ENCODE measurements at regions not wholly inside any gene's neighbourhood (a gene's known extent, or its start where the extent isn't known, plus 50 kb on each side); places are given as distances from the start of the nearest gene placed in this dataset.

- H3K9ac ChIP-seq (replicated peaks in 1 of 4; ENCODE audit: extremely low read depth in 1 of 4, low read depth in 3 of 4, low read length in 3 of 4): no peak overlapping the region
- no peak overlapping the region for H4K91ac ChIP-seq (replicated peaks; ENCODE audit: insufficient read length, low read length)
- FAIRE-seq (no peak), DNase-seq (ENCODE audit: low read depth in 1 of 2, low spot score in 2 of 2) (no peak)
- H3K4me1 ChIP-seq (replicated peaks in 1 of 4; ENCODE audit: control insufficient read depth in 3 of 4, insufficient read depth in 4 of 4, low read length in 3 of 4): no peaks in the 10 kb centered on the region
- TF ChIP-seq ASH2L (IDR thresholded peaks at IDR 0.05; ENCODE audit: low read length) (no peak), GABPA (IDR thresholded peaks at IDR 0.05; ENCODE audit: borderline replicate concordance, insufficient read depth, low read length) (no peak), SIX5 (IDR thresholded peaks at IDR 0.05; ENCODE audit: low read depth, low read length) (no peak), BCL11A (IDR thresholded peaks at IDR 0.05; ENCODE audit: low read depth in 2 of 2, low read length in 2 of 2) (no peak), SP1 (IDR thresholded peaks at IDR 0.05; ENCODE audit: low read depth, low read length) (no peak), SP4 (IDR thresholded peaks at IDR 0.05; ENCODE audit: low read length) (no peak), CBX5 (IDR thresholded peaks at IDR 0.05; ENCODE audit: low read depth, low read length) (no peak), JUND (IDR thresholded peaks at IDR 0.05; ENCODE audit: low read length) (no peak), MAFK (IDR thresholded peaks at IDR 0.05; ENCODE audit: low read depth, low read length) (no peak), BRCA1 (IDR thresholded peaks at IDR 0.05; ENCODE audit: low read depth, low read length) (no peak), KDM5A (IDR thresholded peaks at IDR 0.05; ENCODE audit: low read length) (no peak), SIRT6 (IDR thresholded peaks at IDR 0.05; ENCODE audit: low read length) (no peak), RBBP5 (IDR thresholded peaks at IDR 0.05; ENCODE audit: borderline replicate concordance, low read depth, low read length) (no peak), TEAD4 (IDR thresholded peaks at IDR 0.05; ENCODE audit: low read depth, low read length) (no peak)
- TF ChIP-seq, protein P1, sequence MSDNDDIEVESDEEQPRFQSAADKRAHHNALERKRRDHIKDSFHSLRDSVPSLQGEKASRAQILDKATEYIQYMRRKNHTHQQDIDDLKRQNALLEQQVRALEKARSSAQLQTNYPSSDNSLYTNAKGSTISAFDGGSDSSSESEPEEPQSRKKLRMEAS (IDR thresholded peaks at IDR 0.05): no peak
- TF ChIP-seq, protein P2, sequence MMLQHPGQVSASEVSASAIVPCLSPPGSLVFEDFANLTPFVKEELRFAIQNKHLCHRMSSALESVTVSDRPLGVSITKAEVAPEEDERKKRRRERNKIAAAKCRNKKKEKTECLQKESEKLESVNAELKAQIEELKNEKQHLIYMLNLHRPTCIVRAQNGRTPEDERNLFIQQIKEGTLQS (IDR thresholded peaks at IDR 0.05; ENCODE audit: insufficient read depth, low read depth, low read length): no peak
- H3K27ac ChIP-seq (ENCODE audit: low read depth, low read length): no peak overlapping the region
- H2AFZ ChIP-seq (ENCODE audit: low read length): no peak overlapping the region
- H2BK20ac ChIP-seq (ENCODE audit: low read length): no peak overlapping the region
- no peak overlapping the region for H2BK120ac ChIP-seq (replicated peaks; ENCODE audit: low read depth, low read length)
- ChIA-PET POLR2A (ENCODE audit: partially characterized antibody) (no interaction called here), CTCF (ENCODE audit: partially characterized antibody) (interaction anchor here (0.6 to 0.8 kb wide), 2 partner anchors 108 to 151 kb away, joined by 3 to 4 read pairs; no protein-coding TSS in a partner anchor)
- H3K79me2 ChIP-seq (ENCODE audit: control insufficient read depth in 1 of 2, insufficient read depth in 2 of 2, low read length in 2 of 2): no peaks in the 10 kb centered on the region
- no peak overlapping the region for H4K5ac ChIP-seq (ENCODE audit: insufficient read length, low read depth, low read length)
- H3K36me3 ChIP-seq (ENCODE audit: control insufficient read depth in 2 of 4, insufficient read depth in 4 of 4, low read length in 3 of 4): no peaks in the 10 kb centered on the region
- H3K4me2 ChIP-seq (ENCODE audit: insufficient read depth in 1 of 2, low read depth in 2 of 2, low read length in 2 of 2): no peak overlapping the region
- no peak overlapping the region for H3K4me3 ChIP-seq (ENCODE audit: extremely low read depth in 1 of 4, insufficient read depth in 2 of 4, low read depth in 3 of 4, low read length in 4 of 4)
- H3K56ac ChIP-seq (replicated peaks; ENCODE audit: insufficient read length, low read depth, low read length): no peak overlapping the region
- no peak overlapping the region for H2BK15ac ChIP-seq (ENCODE audit: low read length)
- no peak overlapping the region for H3K4ac ChIP-seq (replicated peaks; ENCODE audit: insufficient read length, low read depth, low read length)
- no peaks in the 10 kb centered on the region for H3K79me1 ChIP-seq (ENCODE audit: low read depth, low read length)
- H2BK5ac ChIP-seq (ENCODE audit: low read depth, low read length): no peak overlapping the region
- no peaks in the 10 kb centered on the region for H4K20me1 ChIP-seq (replicated peaks in 1 of 2; ENCODE audit: control insufficient read depth in 1 of 2, insufficient read depth in 2 of 2, low read length in 2 of 2)
- no peak overlapping the region for H3K18ac ChIP-seq (ENCODE audit: extremely low read depth, low read length)
- 89% methylated on average over 5 of the region's 5 CpGs; no CpG with 5 or more reads in 1 of the 2 experiments for WGBS, 2 experiments (ENCODE audit: extremely low coverage in 1 of 2, insufficient coverage in 1 of 2, insufficient read length in 1 of 2, insufficient replicate concordance in 2 of 2, low coverage in 1 of 2, low lambda C conversion rate in 2 of 2, missing lambda C conversion rate in 1 of 2)
- H4K8ac ChIP-seq (ENCODE audit: extremely low read depth, insufficient read depth, low read length): no peak overlapping the region
- no peak overlapping the region for H3K14ac ChIP-seq (ENCODE audit: insufficient read length)
- no peaks in the 10 kb centered on the region for H3K9me3 ChIP-seq (ENCODE audit: insufficient read depth in 2 of 2, low read depth in 1 of 2, low read length in 1 of 2)
- H2BK12ac ChIP-seq (ENCODE audit: low read depth, low read length): no peak overlapping the region
- H2AK5ac ChIP-seq (ENCODE audit: low read depth, low read length): no peak overlapping the region
- no peaks in the 10 kb centered on the region for H3K23me2 ChIP-seq (ENCODE audit: low read depth, low read length)
- H3K27me3 ChIP-seq (replicated peaks in 1 of 4; ENCODE audit: control insufficient read depth in 3 of 4, extremely low read depth in 1 of 4, insufficient read depth in 3 of 4, low read length in 3 of 4): no peaks in the 10 kb centered on the region
- H3K23ac ChIP-seq (ENCODE audit: insufficient read length): no peak overlapping the region
Measured at GRCh38 chr18:60147323-60147722, 225.3 kb downstream of the MC4R start.

All from H1 (cell line).